Thyroid gland (tissue), 4 donors: ENCODE measurements at regions not wholly inside any gene's neighbourhood (a gene's known extent, or its start where the extent isn't known, plus 50 kb on each side); places are given as distances from the start of the nearest gene placed in this dataset.

Source experiments
- CTCF ChIP-seq, 6 experiments: fragments of 200-600 bp in 3 of 6; fragments of 450-650 bp in 3 of 6; sonication (generic) in 3 of 6; IDR thresholded peaks; one replicate each; pipeline ENCODE4 v1.5.1; 2016 to 2019; ENCODE audit warnings: antibody characterized with exemption in 6 of 6, mild to moderate bottlenecking in 2 of 6, inconsistent platforms in 1 of 6, moderate library complexity in 1 of 6
- POLR2A ChIP-seq, 2 donors: fragments of 450-650 bp; IDR thresholded peaks; one replicate each; pipeline ENCODE4 v1.6.1; 2017; ENCODE audit warnings: antibody characterized with exemption in 2 of 2, mild to moderate bottlenecking in 2 of 2, moderate library complexity in 1 of 2

GRCh38 chr10:129233351-129234148 lies 233.5 kb upstream of the MGMT start:
- no peak for TF ChIP-seq CTCF (IDR thresholded peaks at IDR 0.05)
- no peak for TF ChIP-seq POLR2A (IDR thresholded peaks at IDR 0.05)
